ENCODE measurements at regions not wholly inside any gene's neighbourhood (a gene's known extent, or its start where the extent isn't known, plus 50 kb on each side); places are given as distances from the start of the nearest gene placed in this dataset.

- TF ChIP-seq ARID4B (CRISPR knock-in tag; IDR thresholded peaks at IDR 0.05; ENCODE audit: borderline replicate concordance) (no peak), MYBL2 (CRISPR knock-in tag; IDR thresholded peaks at IDR 0.05) (no peak), NFE2L1 (CRISPR knock-in tag; IDR thresholded peaks at IDR 0.05) (no peak)
Observed at GRCh38 chr5:117084067-117084466, 509.4 kb upstream of the SEMA6A start (continued).

GRCh38 chr5:117082977-117083376, 508.4 kb upstream of the SEMA6A start:
- H3K27ac Mint-ChIP-seq, result no peak overlapping the region
- no peaks in the 10 kb centered on the region for H3K36me3 Mint-ChIP-seq
- peaks cover 3% of the 10 kb centered on the region; the same call in 1 of the 2 replicates for H3K4me1 Mint-ChIP-seq
- no peak for TF ChIP-seq CTCF (IDR thresholded peaks at IDR 0.05)
- no peak for TF ChIP-seq TEAD1 (CRISPR knock-in tag; IDR thresholded peaks at IDR 0.05)
- ATAC-seq (no peak), DNase-seq (ENCODE audit: low spot score) (no peak)
- ChIA-PET POLR2A (no interaction called here), CTCF (no interaction called here)
- H3K27me3 Mint-ChIP-seq (ENCODE audit: low read depth), result no peaks in the 10 kb centered on the region
- peaks cover 7% of the 10 kb centered on the region; the same call in 1 of the 2 replicates for H3K9me3 Mint-ChIP-seq
- H3K4me3 Mint-ChIP-seq, result no peak overlapping the region

GRCh38 chr5:117077142-117077541, 502.5 kb upstream of the SEMA6A start:
- no peak for DNase-seq (ENCODE audit: low spot score)
- peaks cover under 1% of the 10 kb centered on the region; the same call in 1 of the 2 replicates for H3K36me3 Mint-ChIP-seq
- H3K27ac Mint-ChIP-seq, result no peak overlapping the region
- peaks cover 1% of the 10 kb centered on the region for H3K9me3 Mint-ChIP-seq
- TF ChIP-seq GTF2I (CRISPR knock-in tag; conservative IDR thresholded peaks at IDR 0.05), result no peak
- no peak for TF ChIP-seq ZNF671 (CRISPR knock-in tag; IDR thresholded peaks at IDR 0.05)
- no peak for TF ChIP-seq SOX15 (CRISPR knock-in tag; IDR thresholded peaks at IDR 0.05)
- TF ChIP-seq ZBTB43 (CRISPR knock-in tag; IDR thresholded peaks at IDR 0.05), result no peak
- TF ChIP-seq TEAD1 (CRISPR knock-in tag; IDR thresholded peaks at IDR 0.05), result no peak
- no peak for TF ChIP-seq GRHL2 (CRISPR knock-in tag; IDR thresholded peaks at IDR 0.05; ENCODE audit: insufficient replicate concordance, severe bottlenecking)
- no peak for TF ChIP-seq JAZF1 (CRISPR knock-in tag; IDR thresholded peaks at IDR 0.05)
- no peak for TF ChIP-seq CTCF (IDR thresholded peaks at IDR 0.05)
- no peak for TF ChIP-seq PRRX2 (CRISPR knock-in tag; IDR thresholded peaks at IDR 0.05)
- peaks cover 12% of the 10 kb centered on the region for H3K4me1 Mint-ChIP-seq
- no peak overlapping the region for H3K4me3 Mint-ChIP-seq
- ChIA-PET CTCF (interaction anchor here (0.6 kb wide), 1 partner anchor 10 kb away, joined by 5 read pairs; no protein-coding TSS in a partner anchor), POLR2A (no interaction called here)
- no peaks in the 10 kb centered on the region for H3K27me3 Mint-ChIP-seq (ENCODE audit: low read depth)
- no peak for ATAC-seq
